GM18870 (cell line): ENCODE measurements at regions not wholly inside any gene's neighbourhood (a gene's known extent, or its start where the extent isn't known, plus 50 kb on each side); places are given as distances from the start of the nearest gene placed in this dataset.
"Not testable (repeated sequence)": the region's sequence is repeated elsewhere in the genome, so short reads cannot be mapped to it uniquely, and the experiment has no call there.

Source experiments
- ATAC-seq: cut with Tn5 transposase; IDR thresholded peaks from one replicate; pipeline ENCODE4 v1.9.1; 2021; ENCODE audit warnings: moderate library complexity; ENCODE audit not compliant: unreplicated experiment

- no peak for ATAC-seq
Observed at GRCh38 chrX:118254611-118255010, 91.3 kb upstream of the WDR44 start.

DNA sequence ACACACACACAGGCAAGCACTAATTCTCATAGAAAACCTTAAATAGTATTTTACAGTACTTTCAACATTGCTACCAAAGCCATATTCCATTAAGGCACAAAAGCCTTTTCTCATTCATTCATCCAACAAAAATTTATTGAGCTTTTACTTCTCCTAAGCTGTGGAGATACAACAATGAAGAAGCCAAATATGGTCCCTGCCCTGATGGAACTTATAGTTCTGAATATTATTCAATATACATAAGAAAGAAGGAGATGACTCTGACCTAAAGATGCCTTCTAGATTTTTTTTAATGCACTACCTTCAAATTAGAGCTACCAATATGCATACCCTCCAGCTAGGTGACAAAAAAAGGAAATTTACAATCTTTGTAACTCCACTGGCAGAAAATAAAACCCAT is 90.0 kb upstream of the WDR44 start:
- ATAC-seq: no peak

- ATAC-seq: no peak
Observed at GRCh38 chrX:118257781-118258180, 88.1 kb upstream of the WDR44 start.

DNA sequence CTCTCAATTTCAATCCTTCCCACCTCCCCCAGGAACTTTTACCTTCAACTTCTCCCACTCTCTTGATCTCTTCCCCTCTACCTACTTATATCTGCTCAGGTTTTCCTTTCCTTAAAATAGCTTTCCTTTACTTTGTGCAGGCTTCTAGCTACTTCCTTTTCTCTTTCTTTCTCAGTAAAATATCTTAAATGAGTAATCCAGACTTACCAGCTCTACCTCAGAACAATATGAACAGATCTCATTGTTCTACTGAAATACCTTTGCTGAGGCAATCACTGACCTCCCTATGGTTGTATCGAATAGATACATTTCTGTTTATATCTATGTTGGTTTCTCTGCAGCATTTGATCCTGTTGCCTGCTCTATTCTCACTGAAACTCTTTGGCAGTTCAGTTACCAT is 86.7 kb upstream of the WDR44 start:
- peak; percentile 44 for ATAC-seq

GRCh38 chrX:118261151-118261550 is 84.8 kb upstream of the WDR44 start:
- no peak for ATAC-seq

DNA sequence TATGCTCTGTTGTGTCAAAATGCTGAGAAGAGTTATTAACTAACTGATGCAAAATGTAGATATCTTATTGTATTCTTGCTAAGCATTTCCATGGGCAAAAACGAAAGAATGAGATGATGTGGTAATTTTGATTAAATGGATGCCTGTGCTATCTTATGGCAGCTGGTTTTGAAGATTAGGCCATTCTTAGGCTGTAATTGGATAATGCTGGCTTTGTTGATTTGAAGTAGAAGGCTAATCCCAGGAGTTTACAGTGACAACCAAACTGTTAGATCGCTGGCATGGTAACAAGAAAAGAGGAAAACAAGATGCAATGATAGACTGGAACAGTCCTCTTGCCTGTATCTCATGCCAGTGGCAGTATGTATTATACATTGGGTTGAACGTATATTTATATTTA is 74.1 kb upstream of the WDR44 start:
- ATAC-seq: no peak

- ATAC-seq: no peak
Observed at GRCh38 chrX:118272242-118272641, 73.7 kb upstream of the WDR44 start.

GRCh38 chrX:118286066-118286762 is 59.7 kb upstream of the WDR44 start:
- no peak for ATAC-seq

DNA sequence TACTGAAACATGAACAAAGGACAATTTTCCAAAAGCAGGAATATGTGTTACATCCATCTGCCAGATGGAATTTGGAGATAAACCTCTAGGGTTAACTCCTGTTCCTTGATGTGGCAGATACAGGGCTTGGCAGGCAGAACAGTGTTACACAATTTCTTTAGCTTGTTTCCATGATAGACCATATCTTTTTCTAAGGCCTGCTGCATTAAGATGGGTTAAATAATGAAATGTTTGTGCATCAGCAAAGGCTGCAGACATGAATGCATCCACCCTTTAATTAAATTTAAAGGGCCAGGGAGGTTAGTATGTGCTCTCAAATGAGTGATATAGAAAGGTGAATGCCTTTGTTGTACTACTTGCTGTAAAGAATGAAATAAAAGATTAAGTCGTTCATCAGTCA is 50.1 kb upstream of the WDR44 start:
- ATAC-seq: not testable (repeated sequence)
